KMS-11 (cell line): ENCODE measurements at regions not wholly inside any gene's neighbourhood (a gene's known extent, or its start where the extent isn't known, plus 50 kb on each side); places are given as distances from the start of the nearest gene placed in this dataset.

Experiments used
- H2AFZ ChIP-seq: fragments of 200-600 bp; sonication (generic); 2 replicates; pipeline ENCODE4 v1.6.1; 2016; ENCODE audit warnings: antibody characterized with exemption, mixed run types, low read depth
- H3K27ac ChIP-seq: fragments of 200-600 bp; sonication (generic); 2 replicates; pipeline ENCODE4 v1.6.1; 2016; ENCODE audit warnings: mild to moderate bottlenecking, mixed run types
- H3K27me3 ChIP-seq: fragments of 200-600 bp; sonication (generic); 2 replicates; pipeline ENCODE4 v1.6.1; 2017; ENCODE audit warnings: mild to moderate bottlenecking, low read depth, mixed run types, moderate library complexity; ENCODE audit not compliant: insufficient read depth
- H3K36me3 ChIP-seq: fragments of 200-600 bp; sonication (generic); 2 replicates; pipeline ENCODE4 v1.6.1; 2017; ENCODE audit warnings: mild to moderate bottlenecking, mixed run types; ENCODE audit not compliant: insufficient read depth
- H3K4me1 ChIP-seq: fragments of 200-600 bp; sonication (generic); 2 replicates; pipeline ENCODE4 v1.6.1; 2016; ENCODE audit warnings: mild to moderate bottlenecking, low read depth, mixed run types; ENCODE audit not compliant: poor library complexity, severe bottlenecking
- H3K4me2 ChIP-seq: fragments of 200-600 bp; sonication (generic); 2 replicates; pipeline ENCODE4 v1.7.0; 2016; ENCODE audit warnings: mild to moderate bottlenecking, mixed run types
- H3K4me3 ChIP-seq: fragments of 200-600 bp; sonication (generic); IDR thresholded peaks from 2 replicates; pipeline ENCODE4 v1.6.1; 2017; ENCODE audit warnings: low read depth, low read length, mixed read lengths; ENCODE audit not compliant: insufficient read depth
- H3K79me2 ChIP-seq: fragments of 200-600 bp; sonication (generic); 2 replicates; pipeline ENCODE4 v1.6.1; 2016; ENCODE audit warnings: low read depth, mixed run types; ENCODE audit not compliant: insufficient read depth
- H3K9ac ChIP-seq: fragments of 200-600 bp; sonication (generic); 2 replicates; pipeline ENCODE4 v1.6.1; 2016; ENCODE audit warnings: mild to moderate bottlenecking, mixed run types
- H4K20me1 ChIP-seq: fragments of 200-600 bp; sonication (generic); 2 replicates; pipeline ENCODE4 v1.6.1; 2016; ENCODE audit warnings: mild to moderate bottlenecking, mixed run types; ENCODE audit not compliant: insufficient read depth
- CTCF ChIP-seq: fragments of 200-600 bp; sonication (generic); conservative IDR thresholded peaks from 2 replicates; pipeline ENCODE4 v1.6.1; 2017; ENCODE audit warnings: low read depth, mild to moderate bottlenecking, antibody characterized with exemption, low read length, moderate library complexity, mixed read lengths

GRCh38 chr2:16208921-16209320, 268.6 kb downstream of the MYCN start:
- Histone ChIP-seq H3K36me3 (no peaks in the 10 kb centered on the region), H3K4me3 (no peak overlapping the region), H3K4me2 (no peak overlapping the region), H3K4me1 (peaks cover 9% of the 10 kb centered on the region), H3K9ac (no peak overlapping the region), H2AFZ (no peak overlapping the region), H4K20me1 (no peaks in the 10 kb centered on the region), H3K27me3 (no peaks in the 10 kb centered on the region), H3K27ac (no peak overlapping the region), H3K79me2 (no peaks in the 10 kb centered on the region)
- no peak for TF ChIP-seq CTCF

- Histone ChIP-seq H4K20me1 (no peaks in the 10 kb centered on the region), H3K36me3 (no peaks in the 10 kb centered on the region), H3K9ac (no peak overlapping the region), H3K27me3 (no peaks in the 10 kb centered on the region), H3K4me1 (peaks cover 7% of the 10 kb centered on the region), H3K27ac (no peak overlapping the region), H3K4me3 (no peak overlapping the region), H2AFZ (no peak overlapping the region), H3K79me2 (no peaks in the 10 kb centered on the region), H3K4me2 (no peak overlapping the region)
- TF ChIP-seq CTCF, result no peak
These were observed 268.0 kb downstream of the MYCN start for GRCh38 chr2:16208241-16208797.

GRCh38 chr2:16207611-16208010, 267.3 kb downstream of the MYCN start:
- H3K9ac ChIP-seq, result no peak overlapping the region
- no peak for TF ChIP-seq CTCF
- no peak overlapping the region for H2AFZ ChIP-seq
- no peaks in the 10 kb centered on the region for H4K20me1 ChIP-seq
- H3K4me1 ChIP-seq, result no peaks in the 10 kb centered on the region
- no peak overlapping the region for H3K27ac ChIP-seq
- H3K36me3 ChIP-seq, result no peaks in the 10 kb centered on the region
- H3K4me3 ChIP-seq, result no peak overlapping the region
- no peak overlapping the region for H3K4me2 ChIP-seq
- H3K79me2 ChIP-seq, result no peaks in the 10 kb centered on the region
- no peaks in the 10 kb centered on the region for H3K27me3 ChIP-seq

- no peaks in the 10 kb centered on the region for H3K27me3 ChIP-seq
- H3K9ac ChIP-seq, result no peak overlapping the region
- H4K20me1 ChIP-seq, result no peaks in the 10 kb centered on the region
- no peaks in the 10 kb centered on the region for H3K36me3 ChIP-seq
- H3K4me3 ChIP-seq, result no peak overlapping the region
- TF ChIP-seq CTCF, result no peak
- H3K4me1 ChIP-seq, result no peaks in the 10 kb centered on the region
- H3K4me2 ChIP-seq, result no peak overlapping the region
- H2AFZ ChIP-seq, result no peak overlapping the region
- H3K27ac ChIP-seq, result no peak overlapping the region
- no peaks in the 10 kb centered on the region for H3K79me2 ChIP-seq
These were observed 266.8 kb downstream of the MYCN start for GRCh38 chr2:16207151-16207550.
